Liver (tissue), 8 donors: ENCODE measurements at regions not wholly inside any gene's neighbourhood (a gene's known extent, or its start where the extent isn't known, plus 50 kb on each side); places are given as distances from the start of the nearest gene placed in this dataset.

Source experiments
- DNase-seq: peaks from one replicate; pipeline ENCODE4 v3.0.0-alpha.2; 2017; ENCODE audit warnings: low spot score
- H3K27ac ChIP-seq, 2 donors: one replicate each; pipeline ENCODE4 v1.7.0; 2013; ENCODE audit warnings: inconsistent platforms in 2 of 2, low read length in 2 of 2, control low read depth in 1 of 2, low read depth in 1 of 2, mild to moderate bottlenecking in 1 of 2
- H3K27me3 ChIP-seq, 4 donors: one replicate each; pipeline versions ENCODE4 v1.6.1 to v1.7.0; 2013; ENCODE audit warnings: low read length in 3 of 4, inconsistent platforms in 1 of 4, mild to moderate bottlenecking in 1 of 4, moderate library complexity in 1 of 4; ENCODE audit not compliant: control insufficient read depth in 4 of 4, insufficient read depth in 4 of 4
- H3K36me3 ChIP-seq, 4 donors: one replicate each; pipeline versions ENCODE4 v1.6.1 to v1.7.0; 2013; ENCODE audit warnings: low read length in 3 of 4, mild to moderate bottlenecking in 3 of 4, low read depth in 1 of 4, moderate library complexity in 1 of 4; ENCODE audit not compliant: control insufficient read depth in 4 of 4, insufficient read depth in 3 of 4
- H3K4me1 ChIP-seq, 4 donors: one replicate each; pipeline versions ENCODE4 v1.6.1 to v1.7.0; 2013; ENCODE audit warnings: low read length in 3 of 4, mild to moderate bottlenecking in 3 of 4, moderate library complexity in 1 of 4; ENCODE audit not compliant: control insufficient read depth in 4 of 4, insufficient read depth in 4 of 4
- H3K4me3 ChIP-seq, 3 donors: one replicate each; pipeline versions ENCODE4 v1.6.1 to v1.7.0; 2013; ENCODE audit warnings: low read length in 3 of 3, control low read depth in 1 of 3, low read depth in 1 of 3, mild to moderate bottlenecking in 1 of 3
- H3K9ac ChIP-seq, 2 donors: one replicate each; pipeline ENCODE4 v1.7.0; 2013; ENCODE audit warnings: low read length in 2 of 2, mild to moderate bottlenecking in 2 of 2, moderate library complexity in 2 of 2, control low read depth in 1 of 2, low read depth in 1 of 2
- H3K9me3 ChIP-seq, 4 donors: one replicate each; pipeline versions ENCODE4 v1.6.1 to v1.7.0; 2013; ENCODE audit warnings: low read length in 3 of 4; ENCODE audit not compliant: control insufficient read depth in 4 of 4
- CTCF ChIP-seq: fragments of 150-350 bp; IDR thresholded peaks from 2 replicates; pipeline ENCODE4 v1.5.1; 2017; ENCODE audit warnings: improper control_type of control experiment, low read depth, low read length; ENCODE audit not compliant: missing input control
- EGR1 ChIP-seq, 2 donors: IDR thresholded peaks; 2 replicates each; pipeline ENCODE4 v1.6.1; 2016 to 2018; ENCODE audit warnings: antibody characterized with exemption in 2 of 2, low read depth in 2 of 2
- FOXA1 ChIP-seq: IDR thresholded peaks from 2 replicates; pipeline ENCODE4 v1.6.1; 2016; ENCODE audit warnings: antibody characterized with exemption
- FOXA2 ChIP-seq: IDR thresholded peaks from 2 replicates; pipeline ENCODE4 v1.6.1; 2016; ENCODE audit warnings: antibody characterized with exemption
- GABPA ChIP-seq, 2 donors: IDR thresholded peaks in 1 of 2; conservative IDR thresholded peaks in 1 of 2; 2 replicates each; pipeline ENCODE4 v1.6.1; 2016; ENCODE audit warnings: antibody characterized with exemption in 2 of 2, mild to moderate bottlenecking in 1 of 2, moderate library complexity in 1 of 2
- HNF4A ChIP-seq, 2 donors: conservative IDR thresholded peaks; 2 replicates each; pipeline ENCODE4 v1.6.1; 2016; ENCODE audit warnings: antibody characterized with exemption in 2 of 2, mild to moderate bottlenecking in 2 of 2
- HNF4G ChIP-seq: IDR thresholded peaks from 2 replicates; pipeline ENCODE4 v1.6.1; 2016; ENCODE audit warnings: antibody characterized with exemption
- NR2F2 ChIP-seq: IDR thresholded peaks from 2 replicates; pipeline ENCODE4 v1.6.1; 2016; ENCODE audit warnings: antibody characterized with exemption
- SP1 ChIP-seq: IDR thresholded peaks from 2 replicates; pipeline ENCODE4 v1.6.1; 2018; ENCODE audit warnings: antibody characterized with exemption, mild to moderate bottlenecking
- TAF1 ChIP-seq: conservative IDR thresholded peaks from 2 replicates; pipeline ENCODE4 v1.6.1; 2016; ENCODE audit warnings: antibody characterized with exemption, mild to moderate bottlenecking
- YY1 ChIP-seq: IDR thresholded peaks from 2 replicates; pipeline ENCODE4 v1.6.1; 2016; ENCODE audit warnings: antibody characterized with exemption, mild to moderate bottlenecking
- WGBS: extraction: QIAGEN DNeasy Blood & Tissue Kit; methylation state at CpG from one replicate; pipeline ENCODE4 v1.1.7; 2013; 5-methylcytosine and 5-hydroxymethylcytosine counted together
- TF ChIP-seq, protein P1 (sequence below): IDR thresholded peaks from 2 replicates; pipeline ENCODE4 v1.6.1; 2016; ENCODE audit warnings: antibody characterized with exemption
- TF ChIP-seq, protein P2 (sequence below): IDR thresholded peaks from 2 replicates; pipeline ENCODE4 v1.6.1; 2016; ENCODE audit warnings: antibody characterized with exemption
- TF ChIP-seq, protein P3 (sequence below): IDR thresholded peaks from 2 replicates; pipeline ENCODE4 v1.6.1; 2016; ENCODE audit warnings: antibody characterized with exemption
- donor health status: healthy.
- donor health status: healthy.
- donor health status: healthy.
- donor health status: healthy.
- donor health status: healthy.

DNA sequence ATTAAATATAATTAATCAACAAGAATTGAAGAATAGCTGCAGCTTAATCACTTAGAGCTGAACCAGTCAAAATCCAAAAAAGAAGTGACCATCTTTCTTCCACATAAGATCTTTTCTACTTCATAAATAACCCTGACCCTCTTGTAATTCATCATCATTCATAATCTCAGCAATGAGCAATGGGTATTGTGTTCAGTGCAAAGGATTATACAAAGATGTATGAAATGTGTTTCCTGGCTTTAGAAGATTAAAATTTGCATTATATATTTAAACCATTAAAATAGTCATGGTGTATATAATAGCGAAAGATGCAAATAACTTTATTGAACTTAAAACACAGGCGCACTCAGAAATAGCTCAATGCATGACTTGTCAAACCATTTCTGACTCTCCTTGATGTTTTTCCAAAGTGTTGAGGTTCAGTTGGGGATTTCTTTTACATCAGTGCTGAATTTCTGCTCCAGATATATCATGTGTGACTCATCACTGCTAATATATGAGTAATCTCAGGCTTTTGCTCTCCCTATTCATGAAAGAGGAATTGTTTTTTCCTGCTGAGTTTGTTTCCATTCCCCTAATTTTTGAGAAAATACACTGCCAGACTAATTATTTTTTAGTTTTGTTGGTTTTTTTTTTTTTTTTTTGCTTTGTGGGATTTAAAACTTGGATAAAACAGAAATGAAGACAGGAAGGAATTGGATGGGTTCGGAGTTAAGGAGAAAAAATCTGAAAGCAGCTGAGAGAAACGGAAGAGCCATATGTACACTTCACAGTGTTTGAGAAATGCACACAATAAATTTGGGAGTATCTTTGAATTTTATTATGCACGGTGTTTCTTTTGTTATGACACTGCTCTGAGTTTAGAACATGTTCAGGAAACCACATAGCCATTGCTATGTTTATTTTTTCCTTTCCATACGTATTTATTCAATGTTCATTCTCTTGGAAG is 290.1 kb upstream of the PCDH7 start:
- no peaks in the 10 kb centered on the region for H3K9me3 ChIP-seq
- no peaks in the 10 kb centered on the region for H3K4me1 ChIP-seq
- TF ChIP-seq, protein P1, sequence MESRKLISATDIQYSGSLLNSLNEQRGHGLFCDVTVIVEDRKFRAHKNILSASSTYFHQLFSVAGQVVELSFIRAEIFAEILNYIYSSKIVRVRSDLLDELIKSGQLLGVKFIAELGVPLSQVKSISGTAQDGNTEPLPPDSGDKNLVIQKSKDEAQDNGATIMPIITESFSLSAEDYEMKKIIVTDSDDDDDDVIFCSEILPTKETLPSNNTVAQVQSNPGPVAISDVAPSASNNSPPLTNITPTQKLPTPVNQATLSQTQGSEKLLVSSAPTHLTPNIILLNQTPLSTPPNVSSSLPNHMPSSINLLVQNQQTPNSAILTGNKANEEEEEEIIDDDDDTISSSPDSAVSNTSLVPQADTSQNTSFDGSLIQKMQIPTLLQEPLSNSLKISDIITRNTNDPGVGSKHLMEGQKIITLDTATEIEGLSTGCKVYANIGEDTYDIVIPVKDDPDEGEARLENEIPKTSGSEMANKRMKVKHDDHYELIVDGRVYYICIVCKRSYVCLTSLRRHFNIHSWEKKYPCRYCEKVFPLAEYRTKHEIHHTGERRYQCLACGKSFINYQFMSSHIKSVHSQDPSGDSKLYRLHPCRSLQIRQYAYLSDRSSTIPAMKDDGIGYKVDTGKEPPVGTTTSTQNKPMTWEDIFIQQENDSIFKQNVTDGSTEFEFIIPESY, result no peak
- TF ChIP-seq FOXA2, result no peak
- no peak for TF ChIP-seq HNF4A (conservative IDR thresholded peaks at IDR 0.05)
- no peak for TF ChIP-seq GABPA (IDR thresholded peaks at IDR 0.05 in 1 of 2, conservative IDR thresholded peaks at IDR 0.05 in 1 of 2)
- TF ChIP-seq CTCF, result no peak
- TF ChIP-seq NR2F2, result no peak
- TF ChIP-seq FOXA1, result no peak
- no peak for TF ChIP-seq EGR1 (IDR thresholded peaks at IDR 0.05; ENCODE audit: low read depth in 2 of 2)
- no peak for TF ChIP-seq SP1
- no peak for TF ChIP-seq HNF4G
- H3K36me3 ChIP-seq, result no peaks in the 10 kb centered on the region
- no peak for DNase-seq
- H3K9ac ChIP-seq, result no peak overlapping the region
- no peak overlapping the region for H3K27ac ChIP-seq
- H3K4me3 ChIP-seq, result no peak overlapping the region
- no peaks in the 10 kb centered on the region for H3K27me3 ChIP-seq
- 81% methylated on average over 6 of the region's 6 CpGs for WGBS

DNA sequence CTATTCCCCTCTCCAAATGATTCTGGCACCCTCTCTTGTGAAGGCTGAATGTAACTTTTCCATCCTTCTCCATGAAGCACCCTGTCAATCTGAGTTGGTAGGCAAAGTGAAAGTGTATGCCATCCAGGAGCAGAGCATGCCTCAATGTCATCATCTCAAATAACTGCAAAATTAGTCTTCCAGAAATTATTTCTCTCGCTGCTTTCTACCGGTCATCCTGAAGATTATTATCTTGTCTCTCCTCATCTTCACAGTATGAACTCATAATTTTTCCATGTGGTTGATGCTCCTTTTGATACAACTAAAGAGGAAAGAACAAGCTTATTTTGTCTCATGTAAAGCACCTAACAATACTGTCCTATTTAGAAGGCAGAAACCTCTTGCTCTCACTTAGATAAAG is 285.5 kb upstream of the PCDH7 start:
- no peak overlapping the region for H3K4me3 ChIP-seq
- no peaks in the 10 kb centered on the region for H3K9me3 ChIP-seq
- H3K36me3 ChIP-seq, result no peaks in the 10 kb centered on the region
- 42% methylated on average over 2 of the region's 2 CpGs for WGBS
- H3K27me3 ChIP-seq, result no peaks in the 10 kb centered on the region
- TF ChIP-seq GABPA (IDR thresholded peaks at IDR 0.05 in 1 of 2, conservative IDR thresholded peaks at IDR 0.05 in 1 of 2), result no peak
- no peak for TF ChIP-seq EGR1 (IDR thresholded peaks at IDR 0.05; ENCODE audit: low read depth in 2 of 2)
- no peak for TF ChIP-seq YY1
- no peak for TF ChIP-seq FOXA2
- TF ChIP-seq, protein P2, sequence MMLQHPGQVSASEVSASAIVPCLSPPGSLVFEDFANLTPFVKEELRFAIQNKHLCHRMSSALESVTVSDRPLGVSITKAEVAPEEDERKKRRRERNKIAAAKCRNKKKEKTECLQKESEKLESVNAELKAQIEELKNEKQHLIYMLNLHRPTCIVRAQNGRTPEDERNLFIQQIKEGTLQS, result no peak
- TF ChIP-seq, protein P3, sequence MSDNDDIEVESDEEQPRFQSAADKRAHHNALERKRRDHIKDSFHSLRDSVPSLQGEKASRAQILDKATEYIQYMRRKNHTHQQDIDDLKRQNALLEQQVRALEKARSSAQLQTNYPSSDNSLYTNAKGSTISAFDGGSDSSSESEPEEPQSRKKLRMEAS, result no peak
- no peak for TF ChIP-seq TAF1
- no peak overlapping the region for H3K27ac ChIP-seq
- DNase-seq, result no peak
- no peaks in the 10 kb centered on the region for H3K4me1 ChIP-seq
- no peak overlapping the region for H3K9ac ChIP-seq
